ENCODE measurements at regions not wholly inside any gene's neighbourhood (a gene's known extent, or its start where the extent isn't known, plus 50 kb on each side); places are given as distances from the start of the nearest gene placed in this dataset.

DNA sequence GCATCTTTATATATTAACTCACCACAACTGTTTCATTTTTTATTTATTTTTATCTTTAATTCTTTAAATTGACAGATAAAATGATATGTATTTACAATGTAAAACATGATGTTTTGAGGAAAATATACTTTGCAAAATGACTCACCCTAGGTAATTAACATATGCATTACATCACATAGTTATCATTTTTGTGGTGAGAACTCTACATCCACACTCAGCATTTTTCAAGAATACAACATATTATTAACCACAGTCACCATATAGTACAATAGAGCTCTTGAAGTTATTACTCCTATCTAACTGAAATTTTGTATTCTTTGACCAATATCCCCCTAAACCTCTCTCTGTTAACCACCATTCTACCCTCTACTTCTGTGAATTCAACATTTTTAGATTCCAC, 194.7 kb upstream of the KIF2B start:
- TF ChIP-seq, protein P1, sequence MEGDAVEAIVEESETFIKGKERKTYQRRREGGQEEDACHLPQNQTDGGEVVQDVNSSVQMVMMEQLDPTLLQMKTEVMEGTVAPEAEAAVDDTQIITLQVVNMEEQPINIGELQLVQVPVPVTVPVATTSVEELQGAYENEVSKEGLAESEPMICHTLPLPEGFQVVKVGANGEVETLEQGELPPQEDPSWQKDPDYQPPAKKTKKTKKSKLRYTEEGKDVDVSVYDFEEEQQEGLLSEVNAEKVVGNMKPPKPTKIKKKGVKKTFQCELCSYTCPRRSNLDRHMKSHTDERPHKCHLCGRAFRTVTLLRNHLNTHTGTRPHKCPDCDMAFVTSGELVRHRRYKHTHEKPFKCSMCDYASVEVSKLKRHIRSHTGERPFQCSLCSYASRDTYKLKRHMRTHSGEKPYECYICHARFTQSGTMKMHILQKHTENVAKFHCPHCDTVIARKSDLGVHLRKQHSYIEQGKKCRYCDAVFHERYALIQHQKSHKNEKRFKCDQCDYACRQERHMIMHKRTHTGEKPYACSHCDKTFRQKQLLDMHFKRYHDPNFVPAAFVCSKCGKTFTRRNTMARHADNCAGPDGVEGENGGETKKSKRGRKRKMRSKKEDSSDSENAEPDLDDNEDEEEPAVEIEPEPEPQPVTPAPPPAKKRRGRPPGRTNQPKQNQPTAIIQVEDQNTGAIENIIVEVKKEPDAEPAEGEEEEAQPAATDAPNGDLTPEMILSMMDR (IDR thresholded peaks at IDR 0.05; ENCODE audit: low read depth, low read length), result no peak
- no peak for TF ChIP-seq POLR2A (IDR thresholded peaks at IDR 0.05; ENCODE audit: extremely low read depth, insufficient read length)
- TF ChIP-seq, protein P2, sequence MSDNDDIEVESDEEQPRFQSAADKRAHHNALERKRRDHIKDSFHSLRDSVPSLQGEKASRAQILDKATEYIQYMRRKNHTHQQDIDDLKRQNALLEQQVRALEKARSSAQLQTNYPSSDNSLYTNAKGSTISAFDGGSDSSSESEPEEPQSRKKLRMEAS (IDR thresholded peaks at IDR 0.05; ENCODE audit: low read depth, low read length), result no peak
